Hepatocyte (in vitro differentiated cells): ENCODE measurements at regions not wholly inside any gene's neighbourhood (a gene's known extent, or its start where the extent isn't known, plus 50 kb on each side); places are given as distances from the start of the nearest gene placed in this dataset.
"Not testable (repeated sequence)": the region's sequence is repeated elsewhere in the genome, so short reads cannot be mapped to it uniquely, and the experiment has no call there.

Experiments used
- EZH2 ChIP-seq: fragments of 200-600 bp; sonication (generic); IDR thresholded peaks from 2 replicates; pipeline ENCODE4 v1.6.1; 2016; ENCODE audit warnings: antibody characterized with exemption, mild to moderate bottlenecking, borderline replicate concordance
- TF ChIP-seq, protein P1 (sequence below): fragments of 200-600 bp; sonication (generic); IDR thresholded peaks from 2 replicates; pipeline ENCODE4 v1.5.1; 2016; ENCODE audit warnings: antibody characterized with exemption, mild to moderate bottlenecking; ENCODE audit not compliant: poor library complexity

- TF ChIP-seq EZH2 = not testable (repeated sequence)
- TF ChIP-seq, protein P1, sequence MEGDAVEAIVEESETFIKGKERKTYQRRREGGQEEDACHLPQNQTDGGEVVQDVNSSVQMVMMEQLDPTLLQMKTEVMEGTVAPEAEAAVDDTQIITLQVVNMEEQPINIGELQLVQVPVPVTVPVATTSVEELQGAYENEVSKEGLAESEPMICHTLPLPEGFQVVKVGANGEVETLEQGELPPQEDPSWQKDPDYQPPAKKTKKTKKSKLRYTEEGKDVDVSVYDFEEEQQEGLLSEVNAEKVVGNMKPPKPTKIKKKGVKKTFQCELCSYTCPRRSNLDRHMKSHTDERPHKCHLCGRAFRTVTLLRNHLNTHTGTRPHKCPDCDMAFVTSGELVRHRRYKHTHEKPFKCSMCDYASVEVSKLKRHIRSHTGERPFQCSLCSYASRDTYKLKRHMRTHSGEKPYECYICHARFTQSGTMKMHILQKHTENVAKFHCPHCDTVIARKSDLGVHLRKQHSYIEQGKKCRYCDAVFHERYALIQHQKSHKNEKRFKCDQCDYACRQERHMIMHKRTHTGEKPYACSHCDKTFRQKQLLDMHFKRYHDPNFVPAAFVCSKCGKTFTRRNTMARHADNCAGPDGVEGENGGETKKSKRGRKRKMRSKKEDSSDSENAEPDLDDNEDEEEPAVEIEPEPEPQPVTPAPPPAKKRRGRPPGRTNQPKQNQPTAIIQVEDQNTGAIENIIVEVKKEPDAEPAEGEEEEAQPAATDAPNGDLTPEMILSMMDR = not testable (repeated sequence)
Measured at GRCh38 chr9:138198963-138199362, 321.4 kb downstream of the CACNA1B start.
